ENCODE measurements at regions not wholly inside any gene's neighbourhood (a gene's known extent, or its start where the extent isn't known, plus 50 kb on each side); places are given as distances from the start of the nearest gene placed in this dataset.

GRCh38 chr17:79145548-79145947 lies 70.9 kb downstream of the ENGASE start:
- Mint-ChIP-seq H3K36me3 (ENCODE audit: insufficient read depth in 1 of 3, low read depth in 3 of 3) (no peaks in the 10 kb centered on the region; a peak in 1 of 7 replicates), H3K4me3 (no peak overlapping the region), H3K9me3 (no peaks in the 10 kb centered on the region), H3K27me3 (ENCODE audit: low read depth) (no peaks in the 10 kb centered on the region), H3K4me1 (peaks cover 3 to 24% of the 10 kb centered on the region in 2 experiments), H3K27ac (no peak overlapping the region)
- no peak for DNase-seq
- Histone ChIP-seq H4K8ac (replicated peaks; ENCODE audit: insufficient read length, low read depth, low read length) (no peak overlapping the region), H3K79me2 (ENCODE audit: insufficient read depth, low read length) (no peaks in the 10 kb centered on the region), H3K23ac (ENCODE audit: insufficient read length, low read depth, low read length) (no peak overlapping the region), H3K4me2 (ENCODE audit: insufficient read depth, insufficient read length, low read length) (no peak overlapping the region), H3K27me3 (ENCODE audit: insufficient read depth, low read length) (no peaks in the 10 kb centered on the region), H3K9ac (ENCODE audit: extremely low read depth, insufficient read length, low read length) (no peak overlapping the region), H3K23me2 (ENCODE audit: insufficient read length, low read depth, low read length, poor library complexity, severe bottlenecking) (peaks cover 4% of the 10 kb centered on the region), H2BK15ac (ENCODE audit: low read depth, low read length) (no peak overlapping the region), H3K9me3 (ENCODE audit: control insufficient read depth, low read depth, low read length) (no peaks in the 10 kb centered on the region), H2AK5ac (ENCODE audit: insufficient read length, low read length) (no peak overlapping the region), H2BK12ac (ENCODE audit: insufficient read length, low read depth, low read length) (no peak overlapping the region), H2BK20ac (ENCODE audit: low read depth, low read length, poor library complexity, severe bottlenecking) (no peak overlapping the region), H3K27ac (ENCODE audit: insufficient read length, low read depth, low read length) (no peak overlapping the region), H3K18ac (ENCODE audit: insufficient read length, low read depth, low read length) (no peak overlapping the region), H3K79me1 (ENCODE audit: insufficient read depth, low read depth, low read length, poor library complexity, severe bottlenecking) (no peaks in the 10 kb centered on the region), H3K14ac (ENCODE audit: insufficient read depth, low read length) (no peak overlapping the region), H3K56ac (ENCODE audit: insufficient read length, low read depth, low read length) (no peak overlapping the region), H4K20me1 (ENCODE audit: control insufficient read depth, insufficient read depth, insufficient read length) (no peaks in the 10 kb centered on the region), H4K5ac (ENCODE audit: insufficient read length, low read depth, low read length) (no peak overlapping the region), H2BK5ac (ENCODE audit: insufficient read length, low read length) (no peak overlapping the region), H4K91ac (ENCODE audit: insufficient read length, low read depth, low read length) (no peak overlapping the region), H3K4me1 (ENCODE audit: insufficient read depth, low read length) (no peaks in the 10 kb centered on the region), H3T11ph (ENCODE audit: low read length) (no peak overlapping the region), H2BK120ac (ENCODE audit: low read depth, low read length, poor library complexity, severe bottlenecking) (no peak overlapping the region), H3K4ac (ENCODE audit: low read depth, low read length) (no peak overlapping the region), H2AFZ (ENCODE audit: low read length) (no peak overlapping the region)
- no peak for TF ChIP-seq CTCF (conservative IDR thresholded peaks at IDR 0.05)
- WGBS (ENCODE audit: extremely low coverage, insufficient read length, low lambda C conversion rate): no CpG with 5 or more reads among the region's 18 CpGs

All from H9 (cell line).